GM23338 (cell line): ENCODE measurements at regions not wholly inside any gene's neighbourhood (a gene's known extent, or its start where the extent isn't known, plus 50 kb on each side); places are given as distances from the start of the nearest gene placed in this dataset.

ENCODE experiments used
- ETS1 ChIP-seq: IDR thresholded peaks from 2 replicates; pipeline ENCODE4 v1.6.1; 2016; ENCODE audit warnings: antibody characterized with exemption
- NANOG ChIP-seq: IDR thresholded peaks from 2 replicates; pipeline ENCODE4 v1.6.1; 2016; ENCODE audit warnings: antibody characterized with exemption, borderline replicate concordance
- ZNF331 ChIP-seq: fragments of 250-450 bp; sonication (Bioruptor Pico); IDR thresholded peaks from 2 replicates; pipeline ENCODE4 v1.5.0; 2020; ENCODE audit warnings: low read depth, mild to moderate bottlenecking, moderate library complexity
- ZNF462 ChIP-seq: fragments of 250-450 bp; sonication (Bioruptor Pico); IDR thresholded peaks from 2 replicates; pipeline ENCODE4 v1.5.0; 2020; ENCODE audit warnings: mild to moderate bottlenecking, moderate library complexity
- TF ChIP-seq, protein P1 (sequence below): IDR thresholded peaks from one replicate; pipeline ENCODE4 v1.6.1; 2018; ENCODE audit warnings: antibody characterized with exemption; ENCODE audit not compliant: unreplicated experiment
- TF ChIP-seq, protein P2 (sequence below), 2 experiments: fragments of 200-600 bp in 1 of 2; sonication (generic) in 1 of 2; conservative IDR thresholded peaks; 2 replicates each; pipeline versions ENCODE4 v1.5.1 to v1.6.1; 2016 to 2017; ENCODE audit warnings: antibody characterized with exemption in 2 of 2, low read depth in 2 of 2, mild to moderate bottlenecking in 2 of 2, moderate library complexity in 1 of 2

- no peak for TF ChIP-seq ZNF462 (CRISPR knock-in tag)
- TF ChIP-seq, protein P1, sequence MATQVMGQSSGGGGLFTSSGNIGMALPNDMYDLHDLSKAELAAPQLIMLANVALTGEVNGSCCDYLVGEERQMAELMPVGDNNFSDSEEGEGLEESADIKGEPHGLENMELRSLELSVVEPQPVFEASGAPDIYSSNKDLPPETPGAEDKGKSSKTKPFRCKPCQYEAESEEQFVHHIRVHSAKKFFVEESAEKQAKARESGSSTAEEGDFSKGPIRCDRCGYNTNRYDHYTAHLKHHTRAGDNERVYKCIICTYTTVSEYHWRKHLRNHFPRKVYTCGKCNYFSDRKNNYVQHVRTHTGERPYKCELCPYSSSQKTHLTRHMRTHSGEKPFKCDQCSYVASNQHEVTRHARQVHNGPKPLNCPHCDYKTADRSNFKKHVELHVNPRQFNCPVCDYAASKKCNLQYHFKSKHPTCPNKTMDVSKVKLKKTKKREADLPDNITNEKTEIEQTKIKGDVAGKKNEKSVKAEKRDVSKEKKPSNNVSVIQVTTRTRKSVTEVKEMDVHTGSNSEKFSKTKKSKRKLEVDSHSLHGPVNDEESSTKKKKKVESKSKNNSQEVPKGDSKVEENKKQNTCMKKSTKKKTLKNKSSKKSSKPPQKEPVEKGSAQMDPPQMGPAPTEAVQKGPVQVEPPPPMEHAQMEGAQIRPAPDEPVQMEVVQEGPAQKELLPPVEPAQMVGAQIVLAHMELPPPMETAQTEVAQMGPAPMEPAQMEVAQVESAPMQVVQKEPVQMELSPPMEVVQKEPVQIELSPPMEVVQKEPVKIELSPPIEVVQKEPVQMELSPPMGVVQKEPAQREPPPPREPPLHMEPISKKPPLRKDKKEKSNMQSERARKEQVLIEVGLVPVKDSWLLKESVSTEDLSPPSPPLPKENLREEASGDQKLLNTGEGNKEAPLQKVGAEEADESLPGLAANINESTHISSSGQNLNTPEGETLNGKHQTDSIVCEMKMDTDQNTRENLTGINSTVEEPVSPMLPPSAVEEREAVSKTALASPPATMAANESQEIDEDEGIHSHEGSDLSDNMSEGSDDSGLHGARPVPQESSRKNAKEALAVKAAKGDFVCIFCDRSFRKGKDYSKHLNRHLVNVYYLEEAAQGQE: no peak
- TF ChIP-seq ZNF331 (CRISPR knock-in tag): no peak
- TF ChIP-seq, protein P2, sequence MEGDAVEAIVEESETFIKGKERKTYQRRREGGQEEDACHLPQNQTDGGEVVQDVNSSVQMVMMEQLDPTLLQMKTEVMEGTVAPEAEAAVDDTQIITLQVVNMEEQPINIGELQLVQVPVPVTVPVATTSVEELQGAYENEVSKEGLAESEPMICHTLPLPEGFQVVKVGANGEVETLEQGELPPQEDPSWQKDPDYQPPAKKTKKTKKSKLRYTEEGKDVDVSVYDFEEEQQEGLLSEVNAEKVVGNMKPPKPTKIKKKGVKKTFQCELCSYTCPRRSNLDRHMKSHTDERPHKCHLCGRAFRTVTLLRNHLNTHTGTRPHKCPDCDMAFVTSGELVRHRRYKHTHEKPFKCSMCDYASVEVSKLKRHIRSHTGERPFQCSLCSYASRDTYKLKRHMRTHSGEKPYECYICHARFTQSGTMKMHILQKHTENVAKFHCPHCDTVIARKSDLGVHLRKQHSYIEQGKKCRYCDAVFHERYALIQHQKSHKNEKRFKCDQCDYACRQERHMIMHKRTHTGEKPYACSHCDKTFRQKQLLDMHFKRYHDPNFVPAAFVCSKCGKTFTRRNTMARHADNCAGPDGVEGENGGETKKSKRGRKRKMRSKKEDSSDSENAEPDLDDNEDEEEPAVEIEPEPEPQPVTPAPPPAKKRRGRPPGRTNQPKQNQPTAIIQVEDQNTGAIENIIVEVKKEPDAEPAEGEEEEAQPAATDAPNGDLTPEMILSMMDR (conservative IDR thresholded peaks at IDR 0.05; ENCODE audit: low read depth in 2 of 2): no peak
- no peak for TF ChIP-seq NANOG
- TF ChIP-seq ETS1: no peak
These were observed 114.8 kb upstream of the PRICKLE1 start (continued) for GRCh38 chr12:42704340-42704739.
